ENCODE measurements at regions not wholly inside any gene's neighbourhood (a gene's known extent, or its start where the extent isn't known, plus 50 kb on each side); places are given as distances from the start of the nearest gene placed in this dataset.

- TF ChIP-seq ZNF580 (CRISPR knock-in tag; IDR thresholded peaks at IDR 0.05; ENCODE audit: borderline replicate concordance, low read depth), result no peak
- TF ChIP-seq SMARCC2 (IDR thresholded peaks at IDR 0.05), result no peak
- no peak for TF ChIP-seq CHD2 (IDR thresholded peaks at IDR 0.05; ENCODE audit: low read depth, low read length)
- TF ChIP-seq MAX (IDR thresholded peaks at IDR 0.05), result no peak
- no peak for TF ChIP-seq ARNT (IDR thresholded peaks at IDR 0.05)
- TF ChIP-seq NBN (conservative IDR thresholded peaks at IDR 0.05), result no peak
- no peak for TF ChIP-seq EZH2 (conservative IDR thresholded peaks at IDR 0.05; ENCODE audit: low read depth, low read length)
- TF ChIP-seq CREM (IDR thresholded peaks at IDR 0.05), result no peak
- TF ChIP-seq CREM (CRISPR knock-in tag; IDR thresholded peaks at IDR 0.05), result no peak
- no peak for TF ChIP-seq CBX2 (IDR thresholded peaks at IDR 0.05; ENCODE audit: low read depth, low read length)
- TF ChIP-seq CBX2 (CRISPR knock-in tag; IDR thresholded peaks at IDR 0.05; ENCODE audit: low read depth), result no peak
- TF ChIP-seq ZIK1 (CRISPR knock-in tag; IDR thresholded peaks at IDR 0.05; ENCODE audit: borderline replicate concordance, low read depth), result no peak
- no peak for TF ChIP-seq ESRRA (CRISPR knock-in tag; IDR thresholded peaks at IDR 0.05; ENCODE audit: low read depth)
- no peak for TF ChIP-seq ZNF619 (CRISPR knock-in tag; IDR thresholded peaks at IDR 0.05)
- no peak for TF ChIP-seq CTCF (CRISPR knock-in tag; IDR thresholded peaks at IDR 0.05)
Measured at GRCh38 chr1:67988066-67988465, 62.4 kb downstream of the DIRAS3 start.
